Panc1 (cell line): ENCODE measurements at regions not wholly inside any gene's neighbourhood (a gene's known extent, or its start where the extent isn't known, plus 50 kb on each side); places are given as distances from the start of the nearest gene placed in this dataset.

Experiments
- ATAC-seq: fragments of 200-7000 bp; cut with Tn5 transposase; 2 replicates; pipeline ENCODE4 v1.9.1; 2020; ENCODE audit warnings: mild to moderate bottlenecking, moderate library complexity
- BruUV-seq: library from RNA; stranded (reverse); fragments of 400-500 nt; replicated peaks from 2 replicates; lab custom pipeline; 2021; lab: Mats Ljungman, UMichigan
- CTCF ChIA-PET: fragments of 300-600 bp; sonication (Branson Sonifier 250); formaldehyde crosslinking; loops from one replicate; lab custom pipeline; 2022; ENCODE audit warnings: antibody characterized with exemption; lab: Charles Lee
- POLR2A ChIA-PET: fragments of 300-600 bp; sonication (Branson Sonifier 250); formaldehyde crosslinking; loops from one replicate; lab custom pipeline; 2022; ENCODE audit warnings: antibody characterized with exemption; lab: Charles Lee
- DNase-seq: peaks from one replicate; pipeline ENCODE4 v3.0.0-alpha.2; 2010; ENCODE audit warnings: low read depth, low spot score
- H3K27ac ChIP-seq: 2 replicates; pipeline ENCODE4 v1.5.1; 2011; ENCODE audit warnings: mild to moderate bottlenecking, low read length, inconsistent platforms
- H3K27me3 ChIP-seq: fragments of 200-500 bp; sonication (Bioruptor generic); 2 replicates; pipeline ENCODE4 v1.6.0; 2014; ENCODE audit warnings: low read length, inconsistent platforms; ENCODE audit not compliant: control insufficient read depth, insufficient read depth
- H3K36me3 ChIP-seq: fragments of 200-500 bp; sonication (Bioruptor generic); 2 replicates; pipeline ENCODE4 v1.5.1; 2014; ENCODE audit warnings: inconsistent platforms, mild to moderate bottlenecking, low read length, moderate library complexity; ENCODE audit not compliant: control insufficient read depth, insufficient read depth
- H3K4me1 ChIP-seq: 2 replicates; pipeline ENCODE4 v1.5.1; 2011; ENCODE audit warnings: inconsistent platforms, mild to moderate bottlenecking, low read length, moderate library complexity; ENCODE audit not compliant: control insufficient read depth, insufficient read depth
- H3K4me3 ChIP-seq, 2 experiments: 2 replicates each; pipeline ENCODE4 v1.5.1; 2011 to 2012; ENCODE audit warnings: low read depth in 2 of 2, low read length in 2 of 2, mild to moderate bottlenecking in 2 of 2, inconsistent platforms in 1 of 2, moderate library complexity in 1 of 2
- H3K9me3 ChIP-seq: fragments of 200-500 bp; sonication (Bioruptor generic); 2 replicates; pipeline ENCODE4 v1.5.1; 2014; ENCODE audit warnings: low read depth, mild to moderate bottlenecking, inconsistent platforms, low read length, moderate library complexity; ENCODE audit not compliant: control insufficient read depth, insufficient read depth
- CTCF ChIP-seq: fragments of 450-650 bp; IDR thresholded peaks from 2 replicates; pipeline ENCODE4 v1.5.1; 2017; ENCODE audit warnings: mild to moderate bottlenecking
- POLR2AphosphoS5 ChIP-seq: IDR thresholded peaks from 2 replicates; pipeline ENCODE4 v1.6.1; 2012; ENCODE audit warnings: mild to moderate bottlenecking, low read depth, low read length, moderate library complexity
- REST ChIP-seq, 2 experiments: IDR thresholded peaks; 2 replicates each; pipeline ENCODE4 v1.6.1; 2011 to 2012; ENCODE audit warnings: low read depth in 2 of 2, control low read depth in 1 of 2, low read length in 1 of 2, mild to moderate bottlenecking in 1 of 2, moderate library complexity in 1 of 2; ENCODE audit not compliant: insufficient read depth in 1 of 2
- SIN3A ChIP-seq: IDR thresholded peaks from 2 replicates; pipeline ENCODE4 v1.6.1; 2012; ENCODE audit warnings: low read depth, mild to moderate bottlenecking, low read length, moderate library complexity, borderline replicate concordance; ENCODE audit not compliant: insufficient read depth
- TCF7L2 ChIP-seq: IDR thresholded peaks from 2 replicates; pipeline ENCODE4 v1.6.1; 2011; ENCODE audit warnings: mild to moderate bottlenecking, low read depth, low read length, inconsistent platforms
- in situ Hi-C: cut with HindIII; loops from 2 replicates; pipeline ENCODE4 v1.10.0; 2016; ENCODE audit warnings: low sequenced_read_pairs, low pct_unique_long_range_greater_than_20kb
- intact Hi-C: fragments of 100-400 bp; cut with micrococcal nuclease; formaldehyde crosslinking; loops from one replicate; pipeline ENCODE4 v1.10.0; 2022; ENCODE audit not compliant: unreplicated experiment

- Histone ChIP-seq H3K9me3 (no peaks in the 10 kb centered on the region), H3K4me3 (no peak overlapping the region), H3K27me3 (no peaks in the 10 kb centered on the region), H3K36me3 (no peaks in the 10 kb centered on the region), H3K27ac (no peak overlapping the region), H3K4me1 (no peaks in the 10 kb centered on the region)
- intact Hi-C loops (no loop called here), in situ Hi-C loops (no loop called here)
- BruUV-seq: no TSS peak
- no peak for DNase-seq
- no peak for TF ChIP-seq REST (IDR thresholded peaks at IDR 0.05; ENCODE audit: insufficient read depth in 1 of 2, low read depth in 2 of 2, low read length in 1 of 2)
- no peak for TF ChIP-seq CTCF
- no peak for TF ChIP-seq POLR2AphosphoS5
- no peak for TF ChIP-seq SIN3A
- TF ChIP-seq TCF7L2: no peak
- POLR2A ChIA-PET: no interaction called here
- CTCF ChIA-PET: no interaction called here
- no peak for ATAC-seq
Observed at GRCh38 chr10:33783078-33783477, 448.6 kb upstream of the NRP1 start.

- DNase-seq (no peak), ATAC-seq (no peak)
- H3K4me3 ChIP-seq: no peak overlapping the region
- ChIA-PET CTCF (no interaction called here), POLR2A (no interaction called here)
- no TSS peak for BruUV-seq
- H3K36me3 ChIP-seq: no peaks in the 10 kb centered on the region
- H3K27me3 ChIP-seq: no peaks in the 10 kb centered on the region
- no peaks in the 10 kb centered on the region for H3K4me1 ChIP-seq
- in situ Hi-C loops (no loop called here), intact Hi-C loops (no loop called here)
- no peaks in the 10 kb centered on the region for H3K9me3 ChIP-seq
- TF ChIP-seq SIN3A (no peak), POLR2AphosphoS5 (no peak), REST (IDR thresholded peaks at IDR 0.05; ENCODE audit: insufficient read depth in 1 of 2, low read depth in 2 of 2, low read length in 1 of 2) (no peak)
- H3K27ac ChIP-seq: no peak overlapping the region
Observed at GRCh38 chr10:33781606-33782395, 447.3 kb upstream of the NRP1 start.
